SK-N-SH (cell line): ENCODE measurements at regions not wholly inside any gene's neighbourhood (a gene's known extent, or its start where the extent isn't known, plus 50 kb on each side); places are given as distances from the start of the nearest gene placed in this dataset.
"Not testable (repeated sequence)": the region's sequence is repeated elsewhere in the genome, so short reads cannot be mapped to it uniquely, and the experiment has no call there.

Experiments
- EZH2phosphoT487 ChIP-seq: fragments of 200-600 bp; sonication (generic); IDR thresholded peaks from 2 replicates; pipeline ENCODE4 v1.6.1; 2017; ENCODE audit warnings: low read depth, mixed run types, mild to moderate bottlenecking, antibody characterized with exemption, moderate library complexity, borderline replicate concordance
- TCF12 ChIP-seq: IDR thresholded peaks from 2 replicates; pipeline ENCODE4 v1.4.0; 2012
- TF ChIP-seq, protein P1 (sequence below): fragments of 200-600 bp; sonication (generic); IDR thresholded peaks from 2 replicates; pipeline ENCODE4 v1.6.1; 2017; ENCODE audit warnings: antibody characterized with exemption, mild to moderate bottlenecking, moderate library complexity

DNA sequence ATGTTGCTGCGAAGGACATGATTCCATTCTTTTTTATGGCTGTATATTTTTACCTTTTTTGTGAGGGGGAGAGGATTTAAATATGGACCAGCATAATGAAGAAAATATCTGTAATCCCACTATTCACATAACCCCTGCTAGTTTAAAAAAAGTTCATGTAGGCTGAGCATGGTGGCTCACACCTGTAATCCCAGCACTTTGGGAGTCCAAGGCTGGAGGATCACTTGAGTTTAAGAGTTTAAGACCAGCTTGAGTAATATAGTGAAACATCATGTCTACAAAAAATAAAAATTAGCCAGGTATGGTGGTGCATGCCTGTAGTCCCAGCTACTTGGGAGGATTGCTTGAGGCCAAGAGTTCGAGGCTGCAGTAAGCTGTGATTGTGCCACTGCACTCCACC is 99.8 kb upstream of the TPTE start:
- TF ChIP-seq, protein P1, sequence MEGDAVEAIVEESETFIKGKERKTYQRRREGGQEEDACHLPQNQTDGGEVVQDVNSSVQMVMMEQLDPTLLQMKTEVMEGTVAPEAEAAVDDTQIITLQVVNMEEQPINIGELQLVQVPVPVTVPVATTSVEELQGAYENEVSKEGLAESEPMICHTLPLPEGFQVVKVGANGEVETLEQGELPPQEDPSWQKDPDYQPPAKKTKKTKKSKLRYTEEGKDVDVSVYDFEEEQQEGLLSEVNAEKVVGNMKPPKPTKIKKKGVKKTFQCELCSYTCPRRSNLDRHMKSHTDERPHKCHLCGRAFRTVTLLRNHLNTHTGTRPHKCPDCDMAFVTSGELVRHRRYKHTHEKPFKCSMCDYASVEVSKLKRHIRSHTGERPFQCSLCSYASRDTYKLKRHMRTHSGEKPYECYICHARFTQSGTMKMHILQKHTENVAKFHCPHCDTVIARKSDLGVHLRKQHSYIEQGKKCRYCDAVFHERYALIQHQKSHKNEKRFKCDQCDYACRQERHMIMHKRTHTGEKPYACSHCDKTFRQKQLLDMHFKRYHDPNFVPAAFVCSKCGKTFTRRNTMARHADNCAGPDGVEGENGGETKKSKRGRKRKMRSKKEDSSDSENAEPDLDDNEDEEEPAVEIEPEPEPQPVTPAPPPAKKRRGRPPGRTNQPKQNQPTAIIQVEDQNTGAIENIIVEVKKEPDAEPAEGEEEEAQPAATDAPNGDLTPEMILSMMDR = not testable (repeated sequence)
- not testable (repeated sequence) for TF ChIP-seq TCF12, EZH2phosphoT487
